ENCODE measurements at regions not wholly inside any gene's neighbourhood (a gene's known extent, or its start where the extent isn't known, plus 50 kb on each side); places are given as distances from the start of the nearest gene placed in this dataset.

GRCh38 chr5:108629779-108630528, 117.7 kb upstream of the FER start:
- Histone ChIP-seq H3K4me2 (ENCODE audit: low read depth, low read length, poor library complexity, severe bottlenecking) (no peak overlapping the region), H2AFZ (ENCODE audit: low read depth, low read length, severe bottlenecking) (no peak overlapping the region), H3K9me2 (replicated peaks; ENCODE audit: insufficient read depth, low read length) (no peaks in the 10 kb centered on the region), H3K27ac (ENCODE audit: low read depth, low read length) (no peak overlapping the region), H3K79me2 (ENCODE audit: insufficient read depth, low read length) (no peaks in the 10 kb centered on the region), H3F3A (ENCODE audit: insufficient read depth) (no peaks in the 10 kb centered on the region), H3K9ac (ENCODE audit: low read length) (no peak overlapping the region), H3K4me3 (ENCODE audit: insufficient read depth, low read length, poor library complexity, severe bottlenecking) (no peak overlapping the region), H3K9me3 (ENCODE audit: insufficient read depth, low read length) (no peaks in the 10 kb centered on the region), H4K20me1 (ENCODE audit: low read depth, low read length) (no peaks in the 10 kb centered on the region), H3K36me3 (ENCODE audit: low read length) (no peaks in the 10 kb centered on the region), H3K27me3 (ENCODE audit: low read length) (no peaks in the 10 kb centered on the region)
- TF ChIP-seq CTCF (IDR thresholded peaks at IDR 0.05; ENCODE audit: insufficient read depth, low read length, poor library complexity, severe bottlenecking) (no peak), EZH2phosphoT487 (conservative IDR thresholded peaks at IDR 0.05; ENCODE audit: low read length) (no peak)

- H2AFZ ChIP-seq (ENCODE audit: low read depth, low read length, severe bottlenecking): no peak overlapping the region
- no peak overlapping the region for H3K4me2 ChIP-seq (ENCODE audit: low read depth, low read length, poor library complexity, severe bottlenecking)
- no peaks in the 10 kb centered on the region for H3K9me2 ChIP-seq (replicated peaks; ENCODE audit: insufficient read depth, low read length)
- H4K20me1 ChIP-seq (ENCODE audit: low read depth, low read length): no peaks in the 10 kb centered on the region
- H3K9me3 ChIP-seq (ENCODE audit: insufficient read depth, low read length): no peaks in the 10 kb centered on the region
- TF ChIP-seq EZH2phosphoT487 (conservative IDR thresholded peaks at IDR 0.05; ENCODE audit: low read length) (no peak), CTCF (IDR thresholded peaks at IDR 0.05; ENCODE audit: insufficient read depth, low read length, poor library complexity, severe bottlenecking) (no peak)
- no peaks in the 10 kb centered on the region for H3K27me3 ChIP-seq (ENCODE audit: low read length)
- H3K27ac ChIP-seq (ENCODE audit: low read depth, low read length): no peak overlapping the region
- H3K9ac ChIP-seq (ENCODE audit: low read length): no peak overlapping the region
- H3K79me2 ChIP-seq (ENCODE audit: insufficient read depth, low read length): no peaks in the 10 kb centered on the region
- no peak overlapping the region for H3K4me3 ChIP-seq (ENCODE audit: insufficient read depth, low read length, poor library complexity, severe bottlenecking)
- H3K36me3 ChIP-seq (ENCODE audit: low read length): no peaks in the 10 kb centered on the region
- no peaks in the 10 kb centered on the region for H3F3A ChIP-seq (ENCODE audit: insufficient read depth)
Measured at GRCh38 chr5:108625654-108626053, 122.0 kb upstream of the FER start.

- Histone ChIP-seq H3K9me2 (replicated peaks; ENCODE audit: insufficient read depth, low read length) (peaks cover 3% of the 10 kb centered on the region; the same call in 1 of the 2 replicates), H4K20me1 (ENCODE audit: low read depth, low read length) (no peaks in the 10 kb centered on the region), H3K4me3 (ENCODE audit: insufficient read depth, low read length, poor library complexity, severe bottlenecking) (no peak overlapping the region), H3K27ac (ENCODE audit: low read depth, low read length) (no peak overlapping the region), H3K27me3 (ENCODE audit: low read length) (no peaks in the 10 kb centered on the region), H3K79me2 (ENCODE audit: insufficient read depth, low read length) (no peaks in the 10 kb centered on the region), H3F3A (ENCODE audit: insufficient read depth) (no peaks in the 10 kb centered on the region), H3K36me3 (ENCODE audit: low read length) (no peaks in the 10 kb centered on the region), H3K9ac (ENCODE audit: low read length) (no peak overlapping the region), H3K9me3 (ENCODE audit: insufficient read depth, low read length) (no peaks in the 10 kb centered on the region), H3K4me2 (ENCODE audit: low read depth, low read length, poor library complexity, severe bottlenecking) (no peak overlapping the region), H2AFZ (ENCODE audit: low read depth, low read length, severe bottlenecking) (no peak overlapping the region)
- TF ChIP-seq CTCF (IDR thresholded peaks at IDR 0.05; ENCODE audit: insufficient read depth, low read length, poor library complexity, severe bottlenecking) (no peak), EZH2phosphoT487 (conservative IDR thresholded peaks at IDR 0.05; ENCODE audit: low read length) (no peak)
Measured at GRCh38 chr5:108623826-108624225, 123.9 kb upstream of the FER start.

All from SU-DHL-6 (cell line).